ENCODE measurements at regions not wholly inside any gene's neighbourhood (a gene's known extent, or its start where the extent isn't known, plus 50 kb on each side); places are given as distances from the start of the nearest gene placed in this dataset.

GRCh38 chr1:88180449-88181108 is 503.5 kb upstream of the PKN2 start:
- Histone ChIP-seq H3K27ac (no peak overlapping the region), H3K9me3 (no peaks in the 10 kb centered on the region), H3K36me3 (no peaks in the 10 kb centered on the region), H3K4me1 (no peaks in the 10 kb centered on the region), H3K27me3 (no peaks in the 10 kb centered on the region), H3K4me3 (no peak overlapping the region)
- no peak for DNase-seq
- TF ChIP-seq POLR2A (IDR thresholded peaks at IDR 0.05) (no peak), CTCF (IDR thresholded peaks at IDR 0.05) (peak; percentile 74 to 89 (median 78))
- 36 to 37% methylated on average over 8 of the region's 8 CpGs for WGBS, 2 donors
- intact Hi-C loops (cut with DNase I), result no loop called here

GRCh38 chr1:88186911-88187310 is 497.2 kb upstream of the PKN2 start:
- Histone ChIP-seq H3K27ac (no peak overlapping the region), H3K9me3 (no peaks in the 10 kb centered on the region), H3K4me3 (no peak overlapping the region), H3K27me3 (no peaks in the 10 kb centered on the region), H3K36me3 (no peaks in the 10 kb centered on the region), H3K4me1 (peaks cover 0 to 22% (median 0%) of the 10 kb centered on the region in 3 donors)
- DNase-seq, result no peak
- no peak for TF ChIP-seq CTCF (IDR thresholded peaks at IDR 0.05)
- TF ChIP-seq POLR2A (IDR thresholded peaks at IDR 0.05), result no peak
- intact Hi-C loops (cut with DNase I), result no loop called here

- intact Hi-C loops (cut with DNase I), result no loop called here
Observed at GRCh38 chr1:88188038-88188437, 496.0 kb upstream of the PKN2 start.

GRCh38 chr1:88189525-88189924 is 494.5 kb upstream of the PKN2 start:
- Histone ChIP-seq H3K9me3 (no peaks in the 10 kb centered on the region), H3K27ac (peak overlapping the region in 1 of 4 donors; percentile 35), H3K4me1 (peaks cover 0 to 22% (median 0%) of the 10 kb centered on the region in 3 donors), H3K4me3 (no peak overlapping the region), H3K27me3 (no peaks in the 10 kb centered on the region), H3K36me3 (no peaks in the 10 kb centered on the region)
- no peak for TF ChIP-seq POLR2A (IDR thresholded peaks at IDR 0.05)
- TF ChIP-seq CTCF (IDR thresholded peaks at IDR 0.05), result no peak
- intact Hi-C loops (cut with DNase I), result no loop called here
- 50 to 60% methylated on average over 2 of the region's 2 CpGs for WGBS, 2 donors
- no peak for DNase-seq

More at GRCh38 chr1:88188038-88188437, 496.0 kb upstream of the PKN2 start:
- TF ChIP-seq CTCF (IDR thresholded peaks at IDR 0.05) (no peak), POLR2A (IDR thresholded peaks at IDR 0.05) (no peak)
- Histone ChIP-seq H3K27ac (no peak overlapping the region), H3K4me1 (peaks cover 0 to 22% (median 0%) of the 10 kb centered on the region in 3 donors), H3K9me3 (no peaks in the 10 kb centered on the region), H3K36me3 (no peaks in the 10 kb centered on the region), H3K27me3 (no peaks in the 10 kb centered on the region), H3K4me3 (no peak overlapping the region)
- DNase-seq, result no peak

GRCh38 chr1:88191917-88192316 is 492.2 kb upstream of the PKN2 start:
- H3K36me3 ChIP-seq, result no peaks in the 10 kb centered on the region
- TF ChIP-seq CTCF (IDR thresholded peaks at IDR 0.05) (no peak), POLR2A (IDR thresholded peaks at IDR 0.05) (no peak)
- WGBS, 2 donors, result 81 to 96% methylated on average over 2 of the region's 2 CpGs
- intact Hi-C loops (cut with DNase I), result no loop called here
- H3K27me3 ChIP-seq, result no peaks in the 10 kb centered on the region
- H3K4me1 ChIP-seq, result peaks cover 0 to 22% (median 0%) of the 10 kb centered on the region in 3 donors
- DNase-seq, result no peak
- H3K4me3 ChIP-seq, result no peak overlapping the region
- H3K27ac ChIP-seq, result no peak overlapping the region
- H3K9me3 ChIP-seq, result no peaks in the 10 kb centered on the region
